HFFc6 (cell line): ENCODE measurements at regions not wholly inside any gene's neighbourhood (a gene's known extent, or its start where the extent isn't known, plus 50 kb on each side); places are given as distances from the start of the nearest gene placed in this dataset.

Experiments used
- DNase-seq: peaks from one replicate; pipeline ENCODE4 v3.0.0-alpha.2; 2018
- H3K27ac Mint-ChIP-seq: 2 replicates; pipeline ENCODE4 v1.8.0; 2020; ENCODE audit warnings: mild to moderate bottlenecking, mixed read lengths
- H3K27me3 Mint-ChIP-seq: 2 replicates; pipeline ENCODE4 v1.8.0; 2021; ENCODE audit warnings: mild to moderate bottlenecking, moderate library complexity, mixed read lengths; ENCODE audit not compliant: insufficient read depth
- H3K36me3 Mint-ChIP-seq: 2 replicates; pipeline ENCODE4 v1.8.0; 2021; ENCODE audit warnings: low read depth, mixed read lengths
- H3K4me1 Mint-ChIP-seq: 2 replicates; pipeline ENCODE4 v1.8.0; 2020; ENCODE audit warnings: low read depth, mixed read lengths
- H3K4me3 Mint-ChIP-seq: 2 replicates; pipeline ENCODE4 v1.8.0; 2020; ENCODE audit warnings: mild to moderate bottlenecking, moderate library complexity, mixed read lengths
- H3K9me3 Mint-ChIP-seq: 2 replicates; pipeline ENCODE4 v1.8.0; 2020; ENCODE audit warnings: mild to moderate bottlenecking, mixed read lengths
- TF ChIP-seq, protein P1 (sequence below): fragments of 200-600 bp; sonication (generic); IDR thresholded peaks from 2 replicates; pipeline ENCODE4 v1.5.0; 2021; ENCODE audit warnings: antibody characterized with exemption, mild to moderate bottlenecking

DNA sequence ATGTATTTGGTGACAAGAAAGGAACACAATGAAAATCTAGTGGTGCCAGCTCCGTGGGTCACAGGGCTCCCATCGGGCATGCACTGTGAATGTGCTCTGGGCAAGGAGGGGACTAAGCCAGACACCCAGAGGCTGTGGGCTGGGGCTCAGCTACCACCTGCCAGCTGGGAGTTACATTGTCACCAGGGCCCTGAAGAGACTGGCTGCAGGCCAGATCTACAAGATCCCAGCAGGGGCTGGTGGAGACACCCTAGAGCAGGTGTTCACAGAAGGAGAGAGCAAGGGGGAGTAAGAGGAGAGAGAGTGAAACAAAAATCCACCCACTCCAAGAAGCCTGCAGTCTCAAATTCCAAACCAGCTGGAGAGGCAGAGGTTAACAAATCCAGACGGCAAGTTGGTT is 116.6 kb upstream of the ADCY1 start:
- H3K27ac Mint-ChIP-seq, result no peak overlapping the region
- TF ChIP-seq, protein P1, sequence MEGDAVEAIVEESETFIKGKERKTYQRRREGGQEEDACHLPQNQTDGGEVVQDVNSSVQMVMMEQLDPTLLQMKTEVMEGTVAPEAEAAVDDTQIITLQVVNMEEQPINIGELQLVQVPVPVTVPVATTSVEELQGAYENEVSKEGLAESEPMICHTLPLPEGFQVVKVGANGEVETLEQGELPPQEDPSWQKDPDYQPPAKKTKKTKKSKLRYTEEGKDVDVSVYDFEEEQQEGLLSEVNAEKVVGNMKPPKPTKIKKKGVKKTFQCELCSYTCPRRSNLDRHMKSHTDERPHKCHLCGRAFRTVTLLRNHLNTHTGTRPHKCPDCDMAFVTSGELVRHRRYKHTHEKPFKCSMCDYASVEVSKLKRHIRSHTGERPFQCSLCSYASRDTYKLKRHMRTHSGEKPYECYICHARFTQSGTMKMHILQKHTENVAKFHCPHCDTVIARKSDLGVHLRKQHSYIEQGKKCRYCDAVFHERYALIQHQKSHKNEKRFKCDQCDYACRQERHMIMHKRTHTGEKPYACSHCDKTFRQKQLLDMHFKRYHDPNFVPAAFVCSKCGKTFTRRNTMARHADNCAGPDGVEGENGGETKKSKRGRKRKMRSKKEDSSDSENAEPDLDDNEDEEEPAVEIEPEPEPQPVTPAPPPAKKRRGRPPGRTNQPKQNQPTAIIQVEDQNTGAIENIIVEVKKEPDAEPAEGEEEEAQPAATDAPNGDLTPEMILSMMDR, result no peak
- no peaks in the 10 kb centered on the region for H3K36me3 Mint-ChIP-seq
- no peak for DNase-seq
- H3K4me1 Mint-ChIP-seq, result no peaks in the 10 kb centered on the region
- H3K27me3 Mint-ChIP-seq, result peaks cover 19% of the 10 kb centered on the region
- H3K9me3 Mint-ChIP-seq, result no peaks in the 10 kb centered on the region
- no peak overlapping the region for H3K4me3 Mint-ChIP-seq

DNA sequence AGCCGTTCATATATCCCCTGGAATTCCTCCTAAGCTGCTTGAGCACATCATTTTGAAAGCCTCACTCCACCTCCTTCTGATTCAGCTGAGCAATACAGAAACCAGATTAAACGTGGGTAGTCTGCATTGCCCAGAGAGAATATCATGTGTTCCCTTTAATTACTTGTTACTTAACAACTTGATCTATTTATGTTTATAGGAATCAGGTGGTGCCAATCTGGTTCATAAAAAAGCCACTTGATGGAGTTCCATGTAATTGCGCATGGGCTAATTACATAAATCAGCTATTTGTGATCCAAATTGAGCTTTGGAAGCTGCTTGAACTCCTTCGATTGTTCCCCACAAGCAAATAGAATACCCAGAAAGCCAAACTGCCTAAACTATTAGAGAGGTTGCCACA is 114.7 kb upstream of the ADCY1 start:
- TF ChIP-seq, protein P1, result no peak
- Mint-ChIP-seq H3K27me3 (peaks cover 14% of the 10 kb centered on the region), H3K36me3 (no peaks in the 10 kb centered on the region), H3K27ac (no peak overlapping the region), H3K4me3 (no peak overlapping the region), H3K4me1 (no peaks in the 10 kb centered on the region), H3K9me3 (peaks cover 9% of the 10 kb centered on the region)
- no peak for DNase-seq

DNA sequence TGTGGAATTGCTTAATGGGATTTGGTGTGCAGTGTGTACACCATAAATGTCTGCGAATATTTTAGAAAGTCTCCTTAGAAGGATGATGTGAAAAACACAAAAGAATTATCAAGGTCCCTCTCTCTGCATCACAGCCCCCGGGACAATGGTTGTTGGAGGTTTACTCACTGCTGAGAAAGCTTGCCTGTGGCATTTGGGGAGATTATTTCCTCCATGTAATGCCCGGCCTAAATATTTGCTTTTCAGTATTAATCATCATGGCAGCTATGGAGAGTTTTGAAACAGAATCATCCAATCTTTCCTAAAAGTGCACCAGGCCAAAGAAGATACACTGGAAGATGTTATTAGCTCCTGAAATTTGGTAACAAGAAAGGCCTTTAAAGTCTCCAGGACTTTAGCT is 113.8 kb upstream of the ADCY1 start:
- Mint-ChIP-seq H3K9me3 (peaks cover 9% of the 10 kb centered on the region), H3K27me3 (peaks cover 11% of the 10 kb centered on the region), H3K36me3 (no peaks in the 10 kb centered on the region), H3K4me3 (no peak overlapping the region), H3K27ac (no peak overlapping the region), H3K4me1 (no peaks in the 10 kb centered on the region)
- TF ChIP-seq, protein P1, result no peak
- no peak for DNase-seq

DNA sequence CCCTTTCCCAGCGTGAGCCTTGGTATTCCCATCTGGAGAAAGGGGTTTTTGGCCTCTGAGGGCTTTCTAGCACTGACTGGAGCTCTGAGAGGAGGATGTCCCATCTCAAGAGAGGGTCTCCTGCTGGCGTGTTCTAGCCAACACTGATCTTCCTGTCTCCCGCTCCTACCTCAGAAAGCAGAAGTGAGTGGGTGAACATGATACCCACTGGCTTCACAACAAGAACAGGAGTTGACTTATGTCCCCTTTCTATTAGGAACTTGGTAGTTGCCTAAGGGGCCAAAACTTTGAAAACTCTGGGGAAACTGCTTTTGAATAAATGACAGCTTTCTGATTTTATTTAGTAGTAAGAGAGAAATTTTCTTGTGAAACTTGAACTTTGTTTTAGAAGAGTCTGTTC is 113.1 kb upstream of the ADCY1 start:
- Mint-ChIP-seq H3K9me3 (peaks cover 9% of the 10 kb centered on the region), H3K36me3 (no peaks in the 10 kb centered on the region), H3K27ac (no peak overlapping the region), H3K4me1 (no peaks in the 10 kb centered on the region), H3K27me3 (peaks cover 11% of the 10 kb centered on the region), H3K4me3 (no peak overlapping the region)
- DNase-seq, result no peak
- TF ChIP-seq, protein P1, result no peak

DNA sequence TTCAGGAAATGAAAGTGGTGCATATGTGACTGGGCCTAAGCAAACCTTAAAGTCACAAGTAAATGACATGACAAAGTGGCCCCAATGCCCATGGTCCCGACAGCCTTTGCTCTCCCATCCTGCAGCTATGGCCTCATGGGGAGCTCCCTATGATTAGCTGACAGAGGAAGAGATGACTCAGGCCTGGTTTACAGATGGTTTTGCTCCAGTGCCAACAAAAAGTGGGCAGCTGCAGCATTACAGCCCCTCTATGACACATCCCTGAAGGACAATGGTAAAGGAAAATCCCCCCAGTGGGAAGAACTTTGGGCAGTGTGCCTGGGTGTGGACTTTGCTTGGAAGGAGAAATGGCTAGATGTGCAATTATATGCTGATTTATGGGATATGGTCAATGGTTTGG is 105.1 kb upstream of the ADCY1 start:
- no peak overlapping the region for H3K4me3 Mint-ChIP-seq
- H3K9me3 Mint-ChIP-seq, result no peaks in the 10 kb centered on the region; the same call in 1 of the 2 replicates
- no peaks in the 10 kb centered on the region for H3K36me3 Mint-ChIP-seq
- peaks cover 1% of the 10 kb centered on the region for H3K27me3 Mint-ChIP-seq
- TF ChIP-seq, protein P1, result no peak
- H3K4me1 Mint-ChIP-seq, result no peaks in the 10 kb centered on the region
- no peak overlapping the region for H3K27ac Mint-ChIP-seq
- no peak for DNase-seq

DNA sequence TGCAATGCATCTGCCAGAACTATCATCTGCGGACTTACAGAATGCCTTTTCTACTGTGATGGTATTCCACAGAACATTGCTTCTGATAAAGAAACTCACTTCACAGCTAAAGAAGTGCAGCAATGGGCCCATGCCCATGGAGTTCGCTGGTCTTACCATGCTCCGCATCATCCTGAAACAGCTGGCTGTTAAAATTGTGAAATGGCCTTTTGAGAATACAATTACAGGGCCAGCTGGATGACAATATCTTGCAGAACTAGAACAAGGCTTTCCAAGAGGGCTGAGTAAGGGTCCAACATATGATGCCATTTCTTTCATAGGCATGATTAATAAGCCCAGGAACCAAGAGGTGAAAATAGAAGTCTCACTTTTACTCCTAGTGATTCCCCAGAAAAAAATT is 104.1 kb upstream of the ADCY1 start:
- no peak overlapping the region for H3K27ac Mint-ChIP-seq
- TF ChIP-seq, protein P1, result no peak
- no peaks in the 10 kb centered on the region for H3K36me3 Mint-ChIP-seq
- H3K4me3 Mint-ChIP-seq, result no peak overlapping the region
- H3K27me3 Mint-ChIP-seq, result peaks cover 1% of the 10 kb centered on the region
- H3K4me1 Mint-ChIP-seq, result no peaks in the 10 kb centered on the region
- DNase-seq, result no peak
- no peaks in the 10 kb centered on the region for H3K9me3 Mint-ChIP-seq
